Epithelial cell of esophagus (primary cell): ENCODE measurements at regions not wholly inside any gene's neighbourhood (a gene's known extent, or its start where the extent isn't known, plus 50 kb on each side); places are given as distances from the start of the nearest gene placed in this dataset.

Experiments used
- DNase-seq: peaks from one replicate; pipeline ENCODE4 v3.0.0; 2010; ENCODE audit warnings: low read depth
- H3K4me3 ChIP-seq: 2 replicates; pipeline ENCODE4 v1.5.1; 2011; ENCODE audit warnings: mild to moderate bottlenecking, low read length, control low read depth
- CTCF ChIP-seq: IDR thresholded peaks from 2 replicates; pipeline ENCODE4 v1.5.1; 2011; ENCODE audit warnings: low read depth, mild to moderate bottlenecking, low read length, control low read depth, inconsistent platforms; ENCODE audit not compliant: insufficient read depth; ENCODE audit errors: missing control alignments

DNA sequence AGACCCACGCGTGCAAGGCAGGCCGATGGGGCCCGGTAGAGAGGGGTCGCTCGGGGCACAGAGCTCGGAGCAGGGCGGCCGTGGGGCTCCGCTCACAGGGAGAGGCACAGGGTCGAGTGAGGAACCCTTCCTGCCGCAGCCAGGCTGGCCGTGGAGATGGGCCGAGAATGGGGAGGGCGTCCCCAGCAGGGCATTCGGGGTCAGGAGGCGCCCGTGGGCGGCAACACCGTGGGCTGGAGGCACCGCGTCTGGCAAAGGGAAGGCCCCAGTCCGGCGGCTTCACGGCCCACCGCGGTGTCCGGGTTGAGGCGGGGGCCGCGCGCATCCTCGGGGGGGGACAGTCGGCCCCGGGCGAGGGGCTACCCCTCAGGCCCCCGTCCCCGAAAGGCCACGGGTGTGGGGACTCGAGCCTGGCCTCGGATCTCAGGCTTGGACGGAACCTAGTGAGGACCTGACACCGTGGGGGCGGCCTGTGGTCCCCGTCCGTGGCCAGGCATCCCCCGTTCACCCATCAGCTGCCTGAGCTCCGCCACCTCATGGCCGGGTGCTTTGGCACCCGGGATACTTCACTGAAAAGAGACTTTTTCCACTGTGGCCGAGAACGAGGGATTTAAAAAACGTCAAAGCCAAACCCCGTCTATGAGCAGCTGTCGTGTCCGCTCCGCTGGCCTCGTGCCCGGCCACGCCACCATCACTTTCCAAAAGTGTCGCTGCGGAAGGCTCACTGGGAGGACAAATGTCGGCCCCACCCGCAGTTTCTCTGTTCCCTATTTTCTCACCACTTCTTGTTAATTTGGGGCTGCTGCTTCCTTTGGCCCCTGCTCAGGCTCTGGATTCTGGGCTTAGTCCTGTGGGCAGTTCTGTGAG is 73.6 kb downstream of the METRNL start:
- no peak for DNase-seq
- no peak overlapping the region for H3K4me3 ChIP-seq
- no peak for TF ChIP-seq CTCF

GRCh38 chr17:83153681-83154310 is 74.4 kb downstream of the METRNL start:
- no peak overlapping the region for H3K4me3 ChIP-seq
- no peak for DNase-seq
- no peak for TF ChIP-seq CTCF

- no peak overlapping the region for H3K4me3 ChIP-seq
- no peak for DNase-seq
- TF ChIP-seq CTCF, result no peak
Measured at GRCh38 chr17:83154311-83155127, 75.1 kb downstream of the METRNL start.

- TF ChIP-seq CTCF, result no peak
- no peak overlapping the region for H3K4me3 ChIP-seq
- no peak for DNase-seq
Measured at GRCh38 chr17:83155128-83156121, 76.0 kb downstream of the METRNL start.

- TF ChIP-seq CTCF, result no peak
- H3K4me3 ChIP-seq, result no peak overlapping the region
- DNase-seq, result no peak
Measured at GRCh38 chr17:83156408-83156807, 77.0 kb downstream of the METRNL start.
